H9 (cell line): ENCODE measurements at regions not wholly inside any gene's neighbourhood (a gene's known extent, or its start where the extent isn't known, plus 50 kb on each side); places are given as distances from the start of the nearest gene placed in this dataset.

Experiments used
- DNase-seq: peaks from one replicate; pipeline ENCODE4 v3.0.0-alpha.2; 2017
- H2AFZ ChIP-seq: one replicate; pipeline ENCODE4 v1.6.1; 2013; ENCODE audit warnings: mild to moderate bottlenecking, low read length, control low read depth, moderate library complexity
- H2AK5ac ChIP-seq: 2 replicates; pipeline ENCODE4 v1.6.1; 2013; ENCODE audit warnings: low read length, control low read depth, mixed read lengths; ENCODE audit not compliant: insufficient read length
- H2BK120ac ChIP-seq: one replicate; pipeline ENCODE4 v1.6.1; 2013; ENCODE audit warnings: low read depth, mild to moderate bottlenecking, low read length, control low read depth, inconsistent platforms; ENCODE audit not compliant: poor library complexity, severe bottlenecking
- H2BK12ac ChIP-seq: 2 replicates; pipeline ENCODE4 v1.6.1; 2013; ENCODE audit warnings: low read length, control low read depth, mixed read lengths, low read depth; ENCODE audit not compliant: insufficient read length
- H2BK15ac ChIP-seq: 2 replicates; pipeline ENCODE4 v1.6.1; 2013; ENCODE audit warnings: low read depth, low read length, control low read depth
- H2BK20ac ChIP-seq: one replicate; pipeline ENCODE4 v1.6.1; 2013; ENCODE audit warnings: low read depth, mild to moderate bottlenecking, low read length, control low read depth, inconsistent platforms; ENCODE audit not compliant: poor library complexity, severe bottlenecking
- H2BK5ac ChIP-seq: 2 replicates; pipeline ENCODE4 v1.6.1; 2013; ENCODE audit warnings: low read length, control low read depth, mixed read lengths; ENCODE audit not compliant: insufficient read length
- H3K14ac ChIP-seq: 2 replicates; pipeline ENCODE4 v1.6.1; 2013; ENCODE audit warnings: low read length, control low read depth; ENCODE audit not compliant: insufficient read depth
- H3K18ac ChIP-seq: 2 replicates; pipeline ENCODE4 v1.6.1; 2013; ENCODE audit warnings: low read depth, mild to moderate bottlenecking, mixed read lengths, low read length, control low read depth; ENCODE audit not compliant: insufficient read length
- H3K23ac ChIP-seq: 2 replicates; pipeline ENCODE4 v1.6.1; 2013; ENCODE audit warnings: low read length, control low read depth, mixed read lengths, low read depth; ENCODE audit not compliant: insufficient read length
- H3K23me2 ChIP-seq: 2 replicates; pipeline ENCODE4 v1.6.1; 2013; ENCODE audit warnings: low read depth, mild to moderate bottlenecking, mixed read lengths, low read length, control low read depth; ENCODE audit not compliant: insufficient read length, poor library complexity, severe bottlenecking
- H3K27ac ChIP-seq: 2 replicates; pipeline ENCODE4 v1.5.1; 2013; ENCODE audit warnings: low read length, control low read depth, mixed read lengths, low read depth; ENCODE audit not compliant: insufficient read length
- H3K27me3 ChIP-seq: 2 replicates; pipeline ENCODE4 v1.6.1; 2013; ENCODE audit warnings: low read length, control low read depth, inconsistent platforms; ENCODE audit not compliant: insufficient read depth
- H3K4ac ChIP-seq: 2 replicates; pipeline ENCODE4 v1.6.1; 2013; ENCODE audit warnings: low read depth, mild to moderate bottlenecking, control low read depth, inconsistent platforms, low read length, moderate library complexity
- H3K4me1 ChIP-seq: 2 replicates; pipeline ENCODE4 v1.6.1; 2013; ENCODE audit warnings: low read length, control low read depth, inconsistent platforms; ENCODE audit not compliant: insufficient read depth
- H3K4me2 ChIP-seq: 2 replicates; pipeline ENCODE4 v1.6.1; 2013; ENCODE audit warnings: low read length, control low read depth, mixed read lengths; ENCODE audit not compliant: insufficient read length, insufficient read depth
- H3K56ac ChIP-seq: 2 replicates; pipeline ENCODE4 v1.6.1; 2013; ENCODE audit warnings: low read depth, mild to moderate bottlenecking, mixed read lengths, low read length, control low read depth; ENCODE audit not compliant: insufficient read length
- H3K79me1 ChIP-seq: 2 replicates; pipeline ENCODE4 v1.6.1; 2013; ENCODE audit warnings: low read depth, mild to moderate bottlenecking, moderate library complexity, low read length, control low read depth, inconsistent platforms; ENCODE audit not compliant: insufficient read depth, poor library complexity, severe bottlenecking
- H3K79me2 ChIP-seq: 2 replicates; pipeline ENCODE4 v1.6.1; 2013; ENCODE audit warnings: low read length, control low read depth, inconsistent platforms; ENCODE audit not compliant: insufficient read depth
- H3K9ac ChIP-seq: 2 replicates; pipeline ENCODE4 v1.6.1; 2013; ENCODE audit warnings: low read length, control low read depth, mixed read lengths; ENCODE audit not compliant: insufficient read length; ENCODE audit errors: extremely low read depth
- H3K9me3 ChIP-seq: one replicate; pipeline ENCODE4 v1.6.1; 2013; ENCODE audit warnings: low read depth, low read length, inconsistent platforms; ENCODE audit not compliant: control insufficient read depth
- H3T11ph ChIP-seq: one replicate; pipeline ENCODE4 v1.6.1; 2013; ENCODE audit warnings: mild to moderate bottlenecking, low read length, control low read depth, inconsistent platforms
- H4K20me1 ChIP-seq: one replicate; pipeline ENCODE4 v1.6.1; 2013; ENCODE audit not compliant: control insufficient read depth, insufficient read length, insufficient read depth
- H4K5ac ChIP-seq: 2 replicates; pipeline ENCODE4 v1.6.1; 2013; ENCODE audit warnings: low read depth, mild to moderate bottlenecking, mixed read lengths, low read length, control low read depth; ENCODE audit not compliant: insufficient read length
- H4K8ac ChIP-seq: replicated peaks from 2 replicates; pipeline ENCODE4 v1.6.1; 2013; ENCODE audit warnings: low read length, control low read depth, mixed read lengths, low read depth; ENCODE audit not compliant: insufficient read length
- H4K91ac ChIP-seq: 2 replicates; pipeline ENCODE4 v1.6.1; 2013; ENCODE audit warnings: low read depth, mild to moderate bottlenecking, moderate library complexity, mixed read lengths, low read length, control low read depth; ENCODE audit not compliant: insufficient read length
- H3K27ac Mint-ChIP-seq, 3 experiments: 2 replicates in 2 of 3; 3 replicates in 1 of 3; pipeline ENCODE4 v1.8.0; 2020 to 2021; ENCODE audit warnings: mixed read lengths in 3 of 3, mild to moderate bottlenecking in 1 of 3, moderate library complexity in 1 of 3
- H3K27me3 Mint-ChIP-seq: 2 replicates; pipeline ENCODE4 v1.8.0; 2021; ENCODE audit warnings: low read depth, mild to moderate bottlenecking, moderate library complexity, mixed read lengths
- H3K36me3 Mint-ChIP-seq, 3 experiments: 2 replicates in 2 of 3; 3 replicates in 1 of 3; pipeline ENCODE4 v1.8.0; 2020 to 2021; ENCODE audit warnings: low read depth in 3 of 3, mixed read lengths in 3 of 3; ENCODE audit not compliant: insufficient read depth in 1 of 3
- H3K4me1 Mint-ChIP-seq, 2 experiments: 2 replicates each; pipeline ENCODE4 v1.8.0; 2020; ENCODE audit warnings: mixed read lengths in 2 of 2
- H3K4me3 Mint-ChIP-seq, 2 experiments: 2 replicates in 1 of 2; 3 replicates in 1 of 2; pipeline ENCODE4 v1.8.0; 2020 to 2021; ENCODE audit warnings: mild to moderate bottlenecking in 2 of 2, mixed read lengths in 2 of 2, moderate library complexity in 1 of 2
- H3K9me3 Mint-ChIP-seq, 2 experiments: 2 replicates in 1 of 2; 3 replicates in 1 of 2; pipeline ENCODE4 v1.8.0; 2020; ENCODE audit warnings: mild to moderate bottlenecking in 2 of 2, mixed read lengths in 2 of 2, moderate library complexity in 1 of 2
- WGBS: extraction: QIAGEN DNeasy Blood & Tissue Kit; methylation state at CpG from one replicate; pipeline ENCODE4 v1.1.7; 2013; ENCODE audit warnings: missing lambda C conversion rate, low lambda C conversion rate, mixed read lengths; ENCODE audit not compliant: insufficient read length; ENCODE audit errors: extremely low coverage; 5-methylcytosine and 5-hydroxymethylcytosine counted together
- TF ChIP-seq, protein P1 (sequence below): fragments of 200-600 bp; sonication (generic); conservative IDR thresholded peaks from 3 replicates; pipeline ENCODE4 v1.8.0; 2021; ENCODE audit warnings: antibody characterized with exemption, mild to moderate bottlenecking

DNA sequence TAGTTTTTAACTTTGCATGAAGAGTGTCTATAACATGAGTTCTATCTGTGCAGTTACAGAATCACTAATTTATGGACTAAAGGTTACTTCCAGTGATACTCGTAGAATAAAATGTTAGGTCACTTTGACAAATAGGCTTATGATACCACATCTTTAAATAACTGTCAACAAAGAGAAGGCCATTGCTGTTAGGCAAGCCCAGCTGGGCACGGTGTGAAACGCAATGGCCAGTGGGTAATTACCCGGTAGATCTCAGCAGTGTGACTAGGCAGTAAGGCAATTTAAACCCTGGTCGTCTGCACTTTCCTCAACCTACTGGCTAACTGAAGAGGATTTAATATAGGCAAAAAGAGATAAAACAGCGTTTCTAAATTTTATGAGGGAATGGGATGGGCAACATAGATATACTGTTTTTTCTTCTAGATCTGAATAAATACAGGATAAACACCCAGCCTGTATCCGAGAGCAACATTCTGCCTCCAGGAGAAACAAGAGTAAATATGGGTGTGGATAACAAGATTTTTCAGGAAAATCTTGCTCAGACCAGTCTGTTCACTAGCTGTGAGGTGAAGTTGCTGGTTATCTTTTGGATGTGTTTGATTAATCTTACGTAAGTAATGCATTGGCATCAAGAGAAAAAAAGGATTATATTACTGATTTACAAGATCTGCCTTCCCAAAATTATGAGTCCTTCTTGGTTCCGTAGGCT is 631.3 kb downstream of the EFNB2 start:
- no peaks in the 10 kb centered on the region for H3K23me2 ChIP-seq

More for the DNA sequence above, 631.3 kb downstream of the EFNB2 start:
- Histone ChIP-seq H3K27ac (no peak overlapping the region), H3K4me1 (no peaks in the 10 kb centered on the region), H3K56ac (no peak overlapping the region), H3K79me2 (no peaks in the 10 kb centered on the region), H2AK5ac (no peak overlapping the region), H3K14ac (no peak overlapping the region), H3K4me2 (no peak overlapping the region), H2BK20ac (no peak overlapping the region), H2BK5ac (no peak overlapping the region), H2BK15ac (no peak overlapping the region), H2BK120ac (no peak overlapping the region), H3K23ac (no peak overlapping the region), H4K5ac (no peak overlapping the region), H3K18ac (no peak overlapping the region), H3K79me1 (no peaks in the 10 kb centered on the region), H3K27me3 (no peaks in the 10 kb centered on the region), H3K9ac (no peak overlapping the region), H4K91ac (no peak overlapping the region), H4K20me1 (no peaks in the 10 kb centered on the region), H4K8ac (no peak overlapping the region), H2AFZ (no peak overlapping the region), H3T11ph (no peak overlapping the region), H3K4ac (no peak overlapping the region), H2BK12ac (no peak overlapping the region), H3K9me3 (no peaks in the 10 kb centered on the region)
- no peaks in the 10 kb centered on the region for H3K9me3 Mint-ChIP-seq
- no CpG with 5 or more reads among the region's 9 CpGs for WGBS
- H3K4me1 Mint-ChIP-seq: no peaks in the 10 kb centered on the region
- no peak for DNase-seq
- TF ChIP-seq, protein P1, sequence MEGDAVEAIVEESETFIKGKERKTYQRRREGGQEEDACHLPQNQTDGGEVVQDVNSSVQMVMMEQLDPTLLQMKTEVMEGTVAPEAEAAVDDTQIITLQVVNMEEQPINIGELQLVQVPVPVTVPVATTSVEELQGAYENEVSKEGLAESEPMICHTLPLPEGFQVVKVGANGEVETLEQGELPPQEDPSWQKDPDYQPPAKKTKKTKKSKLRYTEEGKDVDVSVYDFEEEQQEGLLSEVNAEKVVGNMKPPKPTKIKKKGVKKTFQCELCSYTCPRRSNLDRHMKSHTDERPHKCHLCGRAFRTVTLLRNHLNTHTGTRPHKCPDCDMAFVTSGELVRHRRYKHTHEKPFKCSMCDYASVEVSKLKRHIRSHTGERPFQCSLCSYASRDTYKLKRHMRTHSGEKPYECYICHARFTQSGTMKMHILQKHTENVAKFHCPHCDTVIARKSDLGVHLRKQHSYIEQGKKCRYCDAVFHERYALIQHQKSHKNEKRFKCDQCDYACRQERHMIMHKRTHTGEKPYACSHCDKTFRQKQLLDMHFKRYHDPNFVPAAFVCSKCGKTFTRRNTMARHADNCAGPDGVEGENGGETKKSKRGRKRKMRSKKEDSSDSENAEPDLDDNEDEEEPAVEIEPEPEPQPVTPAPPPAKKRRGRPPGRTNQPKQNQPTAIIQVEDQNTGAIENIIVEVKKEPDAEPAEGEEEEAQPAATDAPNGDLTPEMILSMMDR: no peak
- H3K36me3 Mint-ChIP-seq: no peaks in the 10 kb centered on the region
- no peaks in the 10 kb centered on the region for H3K27me3 Mint-ChIP-seq
- no peak overlapping the region for H3K4me3 Mint-ChIP-seq
- no peak overlapping the region for H3K27ac Mint-ChIP-seq
